ENCODE measurements at regions not wholly inside any gene's neighbourhood (a gene's known extent, or its start where the extent isn't known, plus 50 kb on each side); places are given as distances from the start of the nearest gene placed in this dataset.

DNA sequence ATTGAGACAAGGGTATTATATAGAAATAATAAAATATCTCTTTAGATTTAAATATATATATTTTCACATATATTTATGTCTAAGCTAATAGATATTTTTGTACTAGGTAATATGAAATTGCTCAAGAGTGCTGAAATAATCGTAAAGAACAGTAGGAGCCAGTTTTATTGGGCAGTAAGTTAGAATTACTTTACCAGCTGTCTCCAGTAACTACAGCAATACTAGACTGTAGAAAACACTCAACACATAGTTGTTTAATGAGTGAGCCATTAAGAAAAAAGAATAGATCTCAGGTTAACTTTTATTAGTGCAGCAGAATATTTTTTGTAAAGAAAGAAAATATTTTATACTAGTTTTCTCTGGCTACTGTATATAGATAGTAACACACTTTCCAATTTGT lies 715.2 kb downstream of the TRIML1 start:
- TF ChIP-seq, protein P1, sequence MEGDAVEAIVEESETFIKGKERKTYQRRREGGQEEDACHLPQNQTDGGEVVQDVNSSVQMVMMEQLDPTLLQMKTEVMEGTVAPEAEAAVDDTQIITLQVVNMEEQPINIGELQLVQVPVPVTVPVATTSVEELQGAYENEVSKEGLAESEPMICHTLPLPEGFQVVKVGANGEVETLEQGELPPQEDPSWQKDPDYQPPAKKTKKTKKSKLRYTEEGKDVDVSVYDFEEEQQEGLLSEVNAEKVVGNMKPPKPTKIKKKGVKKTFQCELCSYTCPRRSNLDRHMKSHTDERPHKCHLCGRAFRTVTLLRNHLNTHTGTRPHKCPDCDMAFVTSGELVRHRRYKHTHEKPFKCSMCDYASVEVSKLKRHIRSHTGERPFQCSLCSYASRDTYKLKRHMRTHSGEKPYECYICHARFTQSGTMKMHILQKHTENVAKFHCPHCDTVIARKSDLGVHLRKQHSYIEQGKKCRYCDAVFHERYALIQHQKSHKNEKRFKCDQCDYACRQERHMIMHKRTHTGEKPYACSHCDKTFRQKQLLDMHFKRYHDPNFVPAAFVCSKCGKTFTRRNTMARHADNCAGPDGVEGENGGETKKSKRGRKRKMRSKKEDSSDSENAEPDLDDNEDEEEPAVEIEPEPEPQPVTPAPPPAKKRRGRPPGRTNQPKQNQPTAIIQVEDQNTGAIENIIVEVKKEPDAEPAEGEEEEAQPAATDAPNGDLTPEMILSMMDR (IDR thresholded peaks at IDR 0.05) = no peak
- TF ChIP-seq POLR2A (IDR thresholded peaks at IDR 0.05) = no peak
- no peak for TF ChIP-seq POLR2AphosphoS5 (IDR thresholded peaks at IDR 0.05)
